Activated CD8-positive, alpha-beta memory T cell treated with anti-CD3 and anti-CD28 coated beads, Interleukin-2, amount 10 ng/mL, durations not matched to agents 7 days and 5 days (primary cell): ENCODE measurements at regions not wholly inside any gene's neighbourhood (a gene's known extent, or its start where the extent isn't known, plus 50 kb on each side); places are given as distances from the start of the nearest gene placed in this dataset.

Experiments used
- ATAC-seq: fragments of 150-1000 bp; cut with Tn5 transposase; one replicate; pipeline ENCODE4 v1.10.0; 2021; ENCODE audit warnings: moderate library complexity
- CTCF ChIA-PET: fragments of 350-600 bp; sonication (Branson Sonifier 250); formaldehyde crosslinking; loops from one replicate; lab custom pipeline; 2021; ENCODE audit warnings: antibody characterized with exemption; lab: Charles Lee
- DNase-seq: peaks from one replicate; pipeline ENCODE4 v3.0.0-alpha.2; 2020
- H3K27ac Mint-ChIP-seq: one replicate; pipeline ENCODE4 v1.8.0; 2021; ENCODE audit warnings: mild to moderate bottlenecking, mixed read lengths
- H3K27me3 Mint-ChIP-seq: one replicate; pipeline ENCODE4 v1.8.0; 2021; ENCODE audit warnings: mixed read lengths
- H3K36me3 Mint-ChIP-seq: one replicate; pipeline ENCODE4 v1.8.0; 2021; ENCODE audit warnings: mild to moderate bottlenecking, mixed read lengths
- H3K4me1 Mint-ChIP-seq: one replicate; pipeline ENCODE4 v1.8.0; 2021; ENCODE audit warnings: mixed read lengths
- H3K4me3 Mint-ChIP-seq: one replicate; pipeline ENCODE4 v1.8.0; 2021; ENCODE audit warnings: mild to moderate bottlenecking, moderate library complexity, mixed read lengths
- H3K9me3 Mint-ChIP-seq: one replicate; pipeline ENCODE4 v1.8.0; 2022; ENCODE audit warnings: low read depth, mixed read lengths

DNA sequence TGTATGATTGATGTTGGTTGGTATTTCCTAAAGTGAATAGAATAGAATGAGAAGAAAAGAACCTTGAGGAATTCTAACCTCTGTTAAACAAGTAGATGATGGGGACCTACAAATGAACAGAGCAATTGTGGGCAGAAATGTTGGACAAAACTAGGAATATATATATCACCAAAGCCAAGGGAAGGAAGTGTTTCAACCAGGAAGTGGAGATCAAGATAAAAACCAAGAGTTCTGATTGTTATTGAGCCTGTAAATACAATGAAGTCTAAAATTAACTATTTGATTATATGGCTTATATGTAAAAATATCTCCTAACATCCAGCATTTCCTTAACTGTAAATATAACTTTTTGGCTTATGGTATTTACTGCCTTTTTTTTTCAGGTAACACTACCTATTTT, 730.0 kb downstream of the SOCS6 start:
- H3K36me3 Mint-ChIP-seq, result no peaks in the 10 kb centered on the region
- DNase-seq, result no peak
- CTCF ChIA-PET, result no interaction called here
- ATAC-seq, result no peak
- no peak overlapping the region for H3K27ac Mint-ChIP-seq
- H3K4me1 Mint-ChIP-seq, result no peaks in the 10 kb centered on the region
- peaks cover 7% of the 10 kb centered on the region for H3K9me3 Mint-ChIP-seq
- no peak overlapping the region for H3K4me3 Mint-ChIP-seq
- H3K27me3 Mint-ChIP-seq, result no peaks in the 10 kb centered on the region

DNA sequence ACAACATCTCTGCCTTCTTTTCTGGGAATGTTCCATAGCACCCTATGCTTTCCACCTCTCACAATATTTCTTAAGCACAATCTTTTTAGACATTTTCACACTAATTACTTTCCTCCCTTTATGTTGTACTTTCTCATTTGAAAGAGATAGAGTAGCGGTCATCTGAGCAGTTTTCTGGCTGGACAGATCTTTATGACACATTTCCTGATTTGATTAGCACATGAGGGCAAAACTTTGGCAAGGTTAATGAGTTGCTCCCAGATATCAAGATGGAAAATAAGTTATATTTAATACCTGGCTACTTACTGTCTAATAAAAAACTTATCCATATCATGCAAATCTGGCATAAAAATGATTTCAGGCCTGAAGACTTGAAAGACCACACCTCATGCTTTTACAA, 723.9 kb downstream of the SOCS6 start:
- CTCF ChIA-PET, result no interaction called here
- H3K9me3 Mint-ChIP-seq, result peaks cover 10% of the 10 kb centered on the region
- no peak for DNase-seq
- no peaks in the 10 kb centered on the region for H3K27me3 Mint-ChIP-seq
- no peaks in the 10 kb centered on the region for H3K36me3 Mint-ChIP-seq
- H3K4me1 Mint-ChIP-seq, result no peaks in the 10 kb centered on the region
- H3K27ac Mint-ChIP-seq, result no peak overlapping the region
- H3K4me3 Mint-ChIP-seq, result no peak overlapping the region
- no peak for ATAC-seq

DNA sequence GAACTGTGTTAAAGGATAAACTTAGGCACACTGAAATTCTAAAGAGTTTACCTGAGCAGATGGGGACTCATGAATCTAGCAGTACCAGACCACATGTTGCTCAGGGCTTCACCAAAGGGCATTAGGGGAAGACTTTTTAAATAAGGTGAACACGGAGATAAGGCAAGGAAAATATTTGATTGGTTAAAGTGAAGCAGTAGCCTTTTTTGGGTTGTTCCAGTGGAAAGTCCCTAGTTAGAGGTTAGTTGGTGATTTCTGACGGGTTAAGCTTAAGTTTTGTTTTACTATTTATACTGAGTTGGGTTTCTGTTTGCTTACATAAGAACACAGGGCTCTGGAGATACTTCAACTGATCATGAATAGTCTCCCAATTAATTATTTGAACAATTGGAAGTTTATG, 722.5 kb downstream of the SOCS6 start:
- no peak for ATAC-seq
- Mint-ChIP-seq H3K4me3 (no peak overlapping the region), H3K4me1 (no peaks in the 10 kb centered on the region)

DNA sequence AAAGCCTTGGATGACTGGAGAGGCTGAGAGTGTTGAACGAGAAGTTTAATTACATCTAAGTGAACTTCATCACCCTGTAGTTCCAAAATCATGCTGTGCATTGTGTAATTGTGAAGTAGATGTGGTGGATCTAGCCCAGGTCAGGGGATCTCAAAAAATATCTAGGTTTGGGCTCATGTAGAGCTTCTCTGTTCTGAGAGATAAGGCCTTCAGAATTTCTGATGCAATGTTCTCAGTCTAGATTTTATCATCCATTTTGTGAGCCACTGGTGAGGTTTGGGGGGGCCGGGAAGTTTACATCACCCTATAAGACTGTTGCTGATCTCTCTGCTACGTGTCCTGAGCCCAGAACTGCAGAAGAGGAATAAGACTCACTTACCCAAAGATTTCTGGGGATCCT, 719.4 kb downstream of the SOCS6 start:
- Mint-ChIP-seq H3K4me3 (no peak overlapping the region), H3K27ac (no peak overlapping the region), H3K36me3 (no peaks in the 10 kb centered on the region), H3K4me1 (no peaks in the 10 kb centered on the region), H3K9me3 (peaks cover 7% of the 10 kb centered on the region), H3K27me3 (no peaks in the 10 kb centered on the region)
- no peak for DNase-seq
- CTCF ChIA-PET, result no interaction called here
- ATAC-seq, result no peak

More for the DNA sequence above, 722.5 kb downstream of the SOCS6 start:
- no peak for DNase-seq
- H3K9me3 Mint-ChIP-seq, result peaks cover 10% of the 10 kb centered on the region
- no peak overlapping the region for H3K27ac Mint-ChIP-seq
- no peaks in the 10 kb centered on the region for H3K27me3 Mint-ChIP-seq
- CTCF ChIA-PET, result no interaction called here
- H3K36me3 Mint-ChIP-seq, result no peaks in the 10 kb centered on the region

DNA sequence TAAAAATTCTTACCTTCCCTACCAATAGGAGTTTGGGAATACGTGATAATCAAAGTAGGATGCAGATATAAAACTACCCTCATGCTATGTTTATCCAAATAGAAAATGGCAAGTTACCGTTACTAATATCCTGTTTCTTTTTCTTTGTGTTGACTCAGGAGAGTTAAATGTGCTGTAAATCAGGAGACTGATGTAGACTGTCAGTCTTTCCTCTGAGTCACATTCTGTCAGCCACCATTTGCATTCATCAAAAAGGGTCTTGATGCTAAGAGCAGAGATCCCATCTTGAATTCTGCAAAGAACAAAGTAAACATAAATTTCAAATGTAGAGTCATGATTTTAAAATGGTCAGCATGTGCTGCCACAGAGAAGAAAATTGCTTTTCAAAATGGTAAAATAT, 712.8 kb downstream of the SOCS6 start:
- H3K9me3 Mint-ChIP-seq, result peaks cover 4% of the 10 kb centered on the region
- no peaks in the 10 kb centered on the region for H3K27me3 Mint-ChIP-seq
- no peak for ATAC-seq
- no peaks in the 10 kb centered on the region for H3K4me1 Mint-ChIP-seq
- no peak overlapping the region for H3K27ac Mint-ChIP-seq
- H3K36me3 Mint-ChIP-seq, result no peaks in the 10 kb centered on the region
- DNase-seq, result no peak
- CTCF ChIA-PET, result no interaction called here
- H3K4me3 Mint-ChIP-seq, result no peak overlapping the region

DNA sequence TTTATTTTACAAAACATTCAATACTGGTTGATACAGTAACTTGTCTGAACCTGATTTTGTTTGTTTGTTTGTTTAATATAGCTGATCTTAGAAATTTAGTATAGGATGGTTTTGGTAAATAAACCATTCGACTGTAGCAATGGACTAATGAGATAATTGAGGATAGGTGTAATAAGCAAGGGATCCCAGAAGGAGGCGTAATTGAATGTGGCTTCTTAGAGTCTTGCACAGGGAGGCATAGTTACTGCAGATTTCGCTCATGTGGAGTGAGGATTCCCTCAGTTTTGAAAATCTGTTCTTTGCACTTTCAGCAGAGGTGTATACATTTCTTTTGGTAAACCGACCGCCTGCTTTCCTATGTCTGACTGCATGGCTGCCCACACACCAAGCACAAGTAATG, 709.6 kb downstream of the SOCS6 start:
- Mint-ChIP-seq H3K27ac (no peak overlapping the region), H3K4me1 (no peaks in the 10 kb centered on the region), H3K4me3 (no peak overlapping the region), H3K9me3 (peaks cover 10% of the 10 kb centered on the region), H3K36me3 (no peaks in the 10 kb centered on the region), H3K27me3 (no peaks in the 10 kb centered on the region)
- ATAC-seq (no peak), DNase-seq (no peak)
- CTCF ChIA-PET, result no interaction called here

DNA sequence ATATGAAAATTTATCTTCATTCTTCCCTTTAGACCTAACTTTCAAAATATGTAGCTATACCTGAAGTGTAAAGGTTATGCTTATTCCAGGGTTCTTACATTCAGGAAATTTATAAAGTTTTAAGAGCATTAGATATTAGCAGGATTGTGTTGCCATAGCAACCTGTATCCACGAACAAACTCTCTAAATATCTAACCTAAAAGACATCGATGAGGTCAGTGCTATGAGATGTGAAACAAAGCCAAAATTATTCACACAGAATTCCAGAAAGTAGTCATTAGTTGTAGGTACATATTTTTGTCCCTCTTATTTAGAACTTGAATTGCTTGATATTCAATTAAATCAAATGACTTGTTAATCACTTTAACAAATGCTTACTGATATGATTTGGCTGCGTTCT, 705.3 kb downstream of the SOCS6 start:
- CTCF ChIA-PET, result no interaction called here
- no peak overlapping the region for H3K4me3 Mint-ChIP-seq
- no peaks in the 10 kb centered on the region for H3K4me1 Mint-ChIP-seq
- no peak for ATAC-seq
- no peak for DNase-seq
- no peaks in the 10 kb centered on the region for H3K36me3 Mint-ChIP-seq
- no peak overlapping the region for H3K27ac Mint-ChIP-seq
- no peaks in the 10 kb centered on the region for H3K27me3 Mint-ChIP-seq
- H3K9me3 Mint-ChIP-seq, result peaks cover 8% of the 10 kb centered on the region

DNA sequence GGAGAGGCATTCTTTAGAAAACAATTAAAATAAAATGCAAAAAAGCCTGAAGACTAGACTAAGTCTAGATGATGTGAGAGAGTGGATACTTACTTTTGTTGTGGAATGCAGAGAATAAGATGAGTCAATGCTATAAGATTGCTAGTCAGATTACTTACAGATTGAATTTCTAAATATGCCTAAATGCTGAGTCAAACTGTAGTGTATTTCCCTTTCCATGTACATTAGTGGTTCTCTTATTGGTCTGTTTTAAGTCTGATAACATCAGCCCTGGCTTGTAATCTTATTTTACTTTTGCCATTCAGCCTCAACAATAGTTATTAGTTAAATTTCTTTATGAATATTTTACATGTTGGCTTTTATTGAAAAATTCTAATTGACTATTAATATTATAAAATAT, 702.7 kb downstream of the SOCS6 start:
- ATAC-seq (no peak), DNase-seq (no peak)
- Mint-ChIP-seq H3K27me3 (no peaks in the 10 kb centered on the region), H3K36me3 (no peaks in the 10 kb centered on the region), H3K9me3 (peaks cover 7% of the 10 kb centered on the region), H3K4me3 (no peak overlapping the region), H3K27ac (no peak overlapping the region), H3K4me1 (no peaks in the 10 kb centered on the region)
- CTCF ChIA-PET, result no interaction called here

DNA sequence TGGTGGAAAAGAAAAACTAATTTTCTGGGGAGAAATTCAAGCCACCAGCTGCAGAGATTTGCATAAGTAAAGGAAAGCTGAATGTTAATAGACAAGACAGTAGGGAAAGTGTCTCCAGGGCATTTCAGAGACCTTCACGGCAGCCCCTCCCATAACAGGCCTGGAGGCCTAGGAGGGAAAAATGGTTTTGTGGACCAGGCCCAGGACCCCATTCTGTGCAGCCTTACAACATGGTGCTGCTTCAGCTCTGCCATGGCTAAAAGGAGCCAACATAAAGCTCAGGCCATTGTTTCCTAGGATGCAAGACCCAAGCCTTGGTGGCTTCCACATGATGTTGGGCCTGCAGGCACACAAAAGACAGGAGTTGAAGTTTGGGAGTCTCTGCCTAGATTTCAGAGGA, 697.1 kb downstream of the SOCS6 start:
- Mint-ChIP-seq H3K4me3 (no peak overlapping the region), H3K27me3 (no peaks in the 10 kb centered on the region), H3K4me1 (no peaks in the 10 kb centered on the region), H3K27ac (no peak overlapping the region), H3K36me3 (no peaks in the 10 kb centered on the region), H3K9me3 (peaks cover 14% of the 10 kb centered on the region)
- ATAC-seq (no peak), DNase-seq (no peak)
- CTCF ChIA-PET, result no interaction called here

DNA sequence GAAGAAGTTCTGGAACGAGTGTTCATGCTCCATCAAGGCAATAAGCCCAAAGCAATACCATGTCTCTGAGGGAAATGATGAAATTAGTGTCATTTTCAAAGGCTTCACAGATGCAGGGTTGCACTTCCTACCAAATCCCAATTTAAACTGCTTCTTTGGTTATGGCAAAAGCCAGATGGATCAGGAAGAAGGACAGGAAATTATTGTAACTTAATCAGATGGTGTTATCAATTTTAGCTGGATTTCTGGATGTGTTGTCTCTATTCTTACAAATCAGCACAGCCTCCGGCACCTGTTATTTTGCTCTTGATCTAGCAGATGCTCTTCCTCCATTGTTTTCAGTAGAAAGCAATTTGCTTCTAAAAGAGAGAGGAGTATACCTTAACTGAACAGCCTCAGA, 693.4 kb downstream of the SOCS6 start:
- Mint-ChIP-seq H3K27ac (no peak overlapping the region), H3K9me3 (peaks cover 16% of the 10 kb centered on the region), H3K4me3 (no peak overlapping the region), H3K36me3 (no peaks in the 10 kb centered on the region), H3K27me3 (no peaks in the 10 kb centered on the region), H3K4me1 (no peaks in the 10 kb centered on the region)
- ATAC-seq (no peak), DNase-seq (no peak)
- CTCF ChIA-PET, result no interaction called here

DNA sequence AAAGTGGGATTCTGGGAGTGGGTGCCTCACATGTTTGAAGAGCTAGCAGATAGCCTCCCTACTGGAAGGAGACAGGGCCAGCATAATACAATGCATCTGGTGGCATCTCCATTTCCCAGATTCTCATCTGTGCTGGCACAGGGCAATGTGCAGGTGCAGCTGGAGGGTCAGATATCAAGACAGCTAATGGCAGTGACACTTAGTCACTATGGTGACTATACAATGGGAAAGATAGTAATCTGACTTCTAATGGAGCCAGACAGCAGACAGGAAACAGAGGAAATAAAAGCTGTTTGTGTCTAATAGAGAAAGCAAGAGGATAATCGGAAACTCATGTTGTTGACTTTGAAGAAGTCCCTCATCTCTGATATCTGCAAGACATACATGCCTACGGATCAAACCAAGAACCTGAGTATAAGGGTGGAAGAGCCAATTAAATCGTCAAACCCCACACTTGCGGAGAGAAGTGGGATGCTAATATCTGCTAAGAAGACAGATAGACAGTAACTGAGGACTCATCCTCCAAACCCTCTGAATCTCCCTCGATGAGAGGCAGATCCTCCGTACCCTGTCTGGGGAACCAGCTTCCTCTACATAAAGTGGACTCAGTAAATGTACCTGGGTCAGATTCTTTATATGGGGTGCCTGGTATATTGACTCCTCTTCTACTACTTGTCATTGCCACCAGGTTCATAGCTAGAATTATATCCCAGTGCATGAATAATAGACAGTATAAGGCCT, 692.7 kb downstream of the SOCS6 start:
- CTCF ChIA-PET, result no interaction called here
- DNase-seq (no peak), ATAC-seq (no peak)
- H3K9me3 Mint-ChIP-seq, result peaks cover 16% of the 10 kb centered on the region
- no peak overlapping the region for H3K27ac Mint-ChIP-seq
- no peaks in the 10 kb centered on the region for H3K36me3 Mint-ChIP-seq
- H3K4me3 Mint-ChIP-seq, result no peak overlapping the region
- H3K4me1 Mint-ChIP-seq, result no peaks in the 10 kb centered on the region
- H3K27me3 Mint-ChIP-seq, result no peaks in the 10 kb centered on the region

DNA sequence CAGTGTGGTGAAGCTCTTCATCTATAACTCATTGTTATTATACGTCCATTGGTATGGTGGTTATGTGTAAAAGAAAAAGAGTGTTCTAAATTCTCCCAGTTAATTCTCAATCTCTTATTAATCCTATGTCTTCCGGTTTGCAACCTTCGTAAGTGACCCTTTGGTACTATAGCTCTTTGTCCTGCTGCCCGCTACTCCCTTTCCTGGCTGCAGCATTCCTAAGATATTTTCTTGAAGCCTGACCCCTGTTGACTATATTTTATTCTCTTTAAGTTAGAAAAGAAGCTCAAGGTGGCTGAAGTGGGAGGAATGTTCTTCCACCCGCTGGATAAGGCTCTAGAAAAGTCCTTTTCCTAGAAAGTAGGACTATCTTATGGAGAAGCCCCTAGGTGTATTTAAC, 684.8 kb downstream of the SOCS6 start:
- ATAC-seq, result no peak
- Mint-ChIP-seq H3K36me3 (no peaks in the 10 kb centered on the region), H3K9me3 (peaks cover 2% of the 10 kb centered on the region)

DNA sequence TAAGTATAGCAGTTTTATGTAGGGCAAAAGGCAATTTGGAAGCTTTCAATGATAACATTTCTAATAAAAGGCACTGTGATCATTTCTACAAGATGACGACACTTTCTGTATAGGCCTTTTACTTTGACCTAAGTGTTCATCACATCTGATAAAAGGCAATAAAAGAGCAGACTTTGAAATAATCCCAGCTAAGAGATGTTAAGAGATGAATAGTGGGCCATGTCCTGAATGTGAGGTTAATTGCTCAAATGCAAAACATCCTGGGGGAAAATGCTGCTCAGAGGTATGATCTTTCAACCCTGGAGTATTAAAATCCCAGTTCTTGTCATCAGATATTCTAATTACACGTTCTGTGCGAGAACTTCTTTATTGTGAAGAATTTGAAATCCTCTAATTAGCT, 677.6 kb downstream of the SOCS6 start:
- Mint-ChIP-seq H3K4me1 (no peaks in the 10 kb centered on the region), H3K27ac (no peak overlapping the region), H3K4me3 (no peak overlapping the region), H3K9me3 (no peaks in the 10 kb centered on the region), H3K27me3 (no peaks in the 10 kb centered on the region), H3K36me3 (no peaks in the 10 kb centered on the region)
- no peak for DNase-seq
- CTCF ChIA-PET, result no interaction called here
- no peak for ATAC-seq

More for the DNA sequence above, 684.8 kb downstream of the SOCS6 start:
- no peak overlapping the region for H3K4me3 Mint-ChIP-seq
- CTCF ChIA-PET, result no interaction called here
- no peak for DNase-seq
- no peak overlapping the region for H3K27ac Mint-ChIP-seq
- H3K27me3 Mint-ChIP-seq, result no peaks in the 10 kb centered on the region
- H3K4me1 Mint-ChIP-seq, result no peaks in the 10 kb centered on the region

DNA sequence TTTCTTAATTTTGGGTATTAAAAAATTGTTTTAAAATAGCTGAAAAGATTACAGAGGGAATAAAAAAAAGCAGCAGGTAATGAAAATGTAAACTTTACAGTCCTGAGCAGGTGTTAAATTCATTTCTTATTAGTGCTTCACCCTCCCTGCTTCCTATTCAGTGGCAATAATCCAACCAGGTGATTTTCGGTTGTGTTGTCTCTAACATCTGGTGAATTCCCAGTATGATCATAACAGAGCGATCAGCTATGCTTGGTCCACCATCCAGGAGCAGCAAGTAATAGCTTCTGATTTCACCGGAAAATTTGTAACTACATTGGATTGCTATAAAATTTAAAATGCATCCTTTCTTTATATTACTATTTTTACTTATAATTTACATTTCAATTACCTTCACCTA, 673.1 kb downstream of the SOCS6 start:
- H3K9me3 Mint-ChIP-seq, result no peaks in the 10 kb centered on the region
- ATAC-seq, result no peak
- no peaks in the 10 kb centered on the region for H3K27me3 Mint-ChIP-seq
- no peak for DNase-seq
- no peak overlapping the region for H3K27ac Mint-ChIP-seq
- H3K4me1 Mint-ChIP-seq, result no peaks in the 10 kb centered on the region
- CTCF ChIA-PET, result no interaction called here
- H3K36me3 Mint-ChIP-seq, result no peaks in the 10 kb centered on the region
- H3K4me3 Mint-ChIP-seq, result no peak overlapping the region

DNA sequence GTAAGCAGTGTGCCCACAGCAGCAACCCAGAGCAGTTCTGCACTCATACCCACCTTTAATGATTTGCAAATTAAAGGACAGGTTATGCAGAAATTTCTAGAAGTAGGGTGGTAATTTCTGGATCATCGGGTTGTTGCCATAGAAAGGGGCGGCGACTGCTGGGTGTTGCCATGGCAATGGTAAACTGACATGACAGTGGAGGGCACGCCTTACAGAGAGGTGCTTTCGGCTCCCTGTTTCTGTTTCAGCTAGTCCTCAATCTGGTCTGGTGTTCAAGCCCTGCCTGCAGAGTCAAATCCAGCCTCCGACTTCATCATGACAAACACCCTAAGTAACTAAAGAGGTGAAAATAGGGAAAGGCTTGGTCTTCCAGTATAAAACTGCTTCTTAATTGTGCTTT, 667.7 kb downstream of the SOCS6 start:
- H3K9me3 Mint-ChIP-seq, result no peaks in the 10 kb centered on the region
- no peak for ATAC-seq

More for the DNA sequence above, 667.7 kb downstream of the SOCS6 start:
- CTCF ChIA-PET, result no interaction called here
- DNase-seq, result no peak
- H3K27ac Mint-ChIP-seq, result no peak overlapping the region
- no peak overlapping the region for H3K4me3 Mint-ChIP-seq
- H3K36me3 Mint-ChIP-seq, result no peaks in the 10 kb centered on the region
- H3K27me3 Mint-ChIP-seq, result no peaks in the 10 kb centered on the region
- H3K4me1 Mint-ChIP-seq, result no peaks in the 10 kb centered on the region
